HL-60 (cell line): ENCODE measurements at regions not wholly inside any gene's neighbourhood (a gene's known extent, or its start where the extent isn't known, plus 50 kb on each side); places are given as distances from the start of the nearest gene placed in this dataset.
"Not testable (repeated sequence)": the region's sequence is repeated elsewhere in the genome, so short reads cannot be mapped to it uniquely, and the experiment has no call there.

ENCODE experiments used
- DNase-seq, 2 experiments: peaks; one replicate each; pipeline ENCODE4 v3.0.0-alpha.2; 2010 to 2020; ENCODE audit warnings: low read depth in 1 of 2, low spot score in 1 of 2
- H3K27ac ChIP-seq: fragments of 250-450 bp; sonication (Bioruptor Pico); replicated peaks from 2 replicates; pipeline ENCODE4 v1.5.1; 2020; ENCODE audit warnings: mild to moderate bottlenecking, moderate library complexity
- H3K27me3 ChIP-seq: fragments of 250-450 bp; sonication (Bioruptor Pico); 2 replicates; pipeline ENCODE4 v1.5.1; 2021; ENCODE audit warnings: mild to moderate bottlenecking, moderate library complexity; ENCODE audit not compliant: insufficient read depth, poor library complexity, severe bottlenecking
- H3K4me3 ChIP-seq: replicated peaks from 2 replicates; pipeline ENCODE4 v1.5.1; 2011; ENCODE audit warnings: mild to moderate bottlenecking, control low read depth, low read length; ENCODE audit not compliant: insufficient read depth
- GABPA ChIP-seq: IDR thresholded peaks from 2 replicates; pipeline ENCODE4 v1.6.1; 2012; ENCODE audit warnings: low read depth
- POLR2AphosphoS5 ChIP-seq: IDR thresholded peaks from 2 replicates; pipeline ENCODE4 v1.6.1; 2012; ENCODE audit warnings: low read depth
- REST ChIP-seq: IDR thresholded peaks from 2 replicates; pipeline ENCODE4 v1.6.1; 2012; ENCODE audit warnings: low read depth; ENCODE audit not compliant: insufficient replicate concordance
- SPI1 ChIP-seq: IDR thresholded peaks from 2 replicates; pipeline ENCODE4 v1.6.1; 2012; ENCODE audit warnings: low read depth, mild to moderate bottlenecking, borderline replicate concordance
- TF ChIP-seq, protein P1 (sequence below): IDR thresholded peaks from one replicate; pipeline ENCODE4 v1.5.1; 2011; ENCODE audit warnings: low read length, control low read depth, inconsistent platforms; ENCODE audit not compliant: insufficient read depth

GRCh38 chr3:163362151-163362550 lies 1716.1 kb downstream of the SI start:
- no peak overlapping the region for H3K27ac ChIP-seq
- no peaks in the 10 kb centered on the region for H3K27me3 ChIP-seq
- TF ChIP-seq, protein P1, sequence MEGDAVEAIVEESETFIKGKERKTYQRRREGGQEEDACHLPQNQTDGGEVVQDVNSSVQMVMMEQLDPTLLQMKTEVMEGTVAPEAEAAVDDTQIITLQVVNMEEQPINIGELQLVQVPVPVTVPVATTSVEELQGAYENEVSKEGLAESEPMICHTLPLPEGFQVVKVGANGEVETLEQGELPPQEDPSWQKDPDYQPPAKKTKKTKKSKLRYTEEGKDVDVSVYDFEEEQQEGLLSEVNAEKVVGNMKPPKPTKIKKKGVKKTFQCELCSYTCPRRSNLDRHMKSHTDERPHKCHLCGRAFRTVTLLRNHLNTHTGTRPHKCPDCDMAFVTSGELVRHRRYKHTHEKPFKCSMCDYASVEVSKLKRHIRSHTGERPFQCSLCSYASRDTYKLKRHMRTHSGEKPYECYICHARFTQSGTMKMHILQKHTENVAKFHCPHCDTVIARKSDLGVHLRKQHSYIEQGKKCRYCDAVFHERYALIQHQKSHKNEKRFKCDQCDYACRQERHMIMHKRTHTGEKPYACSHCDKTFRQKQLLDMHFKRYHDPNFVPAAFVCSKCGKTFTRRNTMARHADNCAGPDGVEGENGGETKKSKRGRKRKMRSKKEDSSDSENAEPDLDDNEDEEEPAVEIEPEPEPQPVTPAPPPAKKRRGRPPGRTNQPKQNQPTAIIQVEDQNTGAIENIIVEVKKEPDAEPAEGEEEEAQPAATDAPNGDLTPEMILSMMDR, result no peak
- TF ChIP-seq SPI1 (no peak), REST (no peak)
- H3K4me3 ChIP-seq, result no peak overlapping the region
- no peak for DNase-seq

DNA sequence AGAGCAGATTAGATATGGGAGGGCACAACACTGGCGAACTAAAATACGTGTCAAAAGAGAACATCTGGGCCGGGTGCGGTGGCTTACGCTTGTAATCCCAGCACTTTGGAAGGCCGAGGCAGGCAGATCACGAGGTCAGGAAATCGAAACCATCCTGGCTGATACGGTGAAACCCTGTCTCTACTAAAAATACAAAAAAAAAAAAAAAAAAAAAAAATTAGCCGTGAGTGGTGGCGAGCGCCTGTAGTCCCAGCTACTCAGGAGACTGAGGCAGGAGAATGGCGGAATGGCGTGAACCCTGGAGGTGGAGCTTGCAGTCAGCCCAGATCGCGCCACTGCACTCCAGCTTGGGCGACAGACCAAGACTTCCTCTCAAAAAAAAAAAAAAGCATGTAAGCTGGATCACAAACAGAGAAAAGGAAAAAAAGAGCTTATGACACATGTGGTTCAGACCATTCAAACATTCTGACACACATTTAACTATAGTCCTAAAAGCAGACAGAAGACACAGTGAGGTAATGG lies 1716.9 kb downstream of the SI start:
- DNase-seq, result not testable (repeated sequence)

DNA sequence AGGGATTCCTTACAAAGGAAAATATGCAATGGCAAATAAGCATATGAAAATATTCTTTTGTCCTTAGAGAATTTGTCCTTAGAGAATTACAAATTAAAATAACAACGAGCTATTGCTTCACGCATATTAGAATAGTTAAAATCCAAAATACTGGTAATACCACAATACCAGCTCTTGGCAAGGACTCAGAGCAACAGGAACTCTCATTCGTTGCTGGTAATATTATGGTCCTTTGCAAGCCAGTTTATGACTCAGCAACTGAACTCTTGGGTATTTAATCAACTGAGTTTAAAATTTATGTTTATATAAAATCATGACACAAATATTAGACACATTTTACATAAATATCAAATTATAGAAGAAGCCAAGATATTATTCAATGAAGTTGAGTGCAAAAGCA lies 1730.4 kb downstream of the SI start:
- TF ChIP-seq REST, result no peak
- TF ChIP-seq POLR2AphosphoS5, result no peak
- TF ChIP-seq, protein P1, result no peak
- no peak for TF ChIP-seq GABPA
- no peak for TF ChIP-seq SPI1
- DNase-seq, result no peak
- Histone ChIP-seq H3K4me3 (no peak overlapping the region), H3K27me3 (no peaks in the 10 kb centered on the region), H3K27ac (no peak overlapping the region)

More for the DNA sequence above, 1716.9 kb downstream of the SI start:
- H3K27me3 ChIP-seq, H3K27ac ChIP-seq, H3K4me3 ChIP-seq: not testable (repeated sequence)

GRCh38 chr3:163335429-163335828 lies 1742.9 kb downstream of the SI start:
- Histone ChIP-seq H3K4me3 (no peak overlapping the region), H3K27me3 (no peaks in the 10 kb centered on the region), H3K27ac (no peak overlapping the region)
- no peak for TF ChIP-seq REST
- no peak for TF ChIP-seq SPI1
- TF ChIP-seq, protein P1, result no peak
- no peak for TF ChIP-seq POLR2AphosphoS5
- TF ChIP-seq GABPA, result no peak
- DNase-seq, result no peak
